ENCODE measurements at regions not wholly inside any gene's neighbourhood (a gene's known extent, or its start where the extent isn't known, plus 50 kb on each side); places are given as distances from the start of the nearest gene placed in this dataset.
"Not testable (repeated sequence)": the region's sequence is repeated elsewhere in the genome, so short reads cannot be mapped to it uniquely, and the experiment has no call there.

DNA sequence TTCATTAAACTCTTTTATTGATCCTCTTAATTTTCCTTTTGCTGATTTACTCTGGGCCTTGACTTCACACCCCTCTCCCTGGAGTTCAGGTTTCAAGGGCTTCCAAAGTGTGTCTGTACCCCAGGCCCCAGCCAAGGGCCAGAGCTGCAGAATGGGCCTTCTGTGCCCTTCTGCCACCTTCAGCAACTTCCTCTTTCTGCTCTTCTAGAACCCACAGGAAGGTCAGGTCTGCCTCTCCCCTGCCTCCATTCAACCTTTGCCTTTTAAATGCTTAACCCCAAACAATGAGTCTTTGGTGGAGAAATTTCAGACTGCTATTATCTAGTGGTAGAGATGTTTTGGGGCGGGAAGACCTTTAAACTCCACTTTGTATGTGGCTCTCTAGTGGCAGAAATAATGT lies 63.1 kb downstream of the TSN start:
- DNase-seq (ENCODE audit: low spot score): peak; percentile 11

DNA sequence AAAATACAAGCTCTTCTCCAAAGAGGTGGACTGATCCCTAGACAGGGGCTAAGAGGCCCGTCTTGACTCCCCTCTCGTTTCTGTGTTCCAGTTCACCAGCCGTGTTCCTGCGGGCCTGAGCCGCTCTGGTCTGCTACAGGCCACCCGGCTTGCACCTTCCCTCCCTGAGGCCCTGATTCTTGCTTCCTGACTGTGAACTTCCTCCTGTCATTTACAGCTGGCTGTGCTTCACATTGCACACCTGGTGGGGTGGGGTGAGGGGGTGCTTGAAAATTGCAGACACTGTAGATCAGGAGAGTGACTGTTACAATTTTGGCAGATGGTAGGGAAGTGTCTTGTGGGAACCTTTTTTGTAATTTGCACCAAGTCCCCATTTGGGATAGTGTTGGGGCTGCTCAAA lies 64.4 kb downstream of the TSN start:
- DNase-seq (ENCODE audit: low spot score): peak; percentile 23

DNA sequence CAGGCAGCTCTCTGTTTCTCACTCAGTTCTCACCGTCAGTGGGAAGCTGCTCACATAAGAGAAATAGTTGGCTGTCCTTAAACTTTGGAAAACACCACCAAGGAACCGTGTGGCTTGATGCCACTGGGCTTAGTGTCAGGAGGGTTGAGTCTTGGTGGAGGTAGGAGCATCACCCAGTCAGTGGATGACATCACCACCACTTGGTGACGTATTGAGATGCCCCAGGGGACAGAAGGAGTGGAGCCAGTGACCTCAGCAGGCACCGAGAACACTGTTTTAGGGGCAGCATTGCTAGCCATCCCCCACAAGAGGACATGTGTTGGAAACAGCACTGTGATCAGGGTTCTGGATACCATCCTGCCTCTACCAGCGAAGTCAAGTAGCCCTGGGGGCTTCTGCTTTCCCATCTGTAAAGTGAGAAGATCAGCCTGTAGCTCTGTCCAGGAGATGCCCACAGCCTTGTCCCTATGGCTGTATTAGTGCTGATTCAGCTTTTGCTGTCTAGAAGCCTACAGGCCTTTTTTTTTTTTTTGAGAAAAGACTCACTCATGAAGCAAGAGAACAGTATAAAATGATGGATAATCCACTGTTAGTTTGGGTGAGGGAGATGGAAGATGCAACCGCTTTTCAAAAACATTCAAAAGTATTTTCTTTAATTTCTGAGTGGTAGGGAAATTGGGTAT lies 66.2 kb downstream of the TSN start:
- no peak for DNase-seq (ENCODE audit: low spot score)

DNA sequence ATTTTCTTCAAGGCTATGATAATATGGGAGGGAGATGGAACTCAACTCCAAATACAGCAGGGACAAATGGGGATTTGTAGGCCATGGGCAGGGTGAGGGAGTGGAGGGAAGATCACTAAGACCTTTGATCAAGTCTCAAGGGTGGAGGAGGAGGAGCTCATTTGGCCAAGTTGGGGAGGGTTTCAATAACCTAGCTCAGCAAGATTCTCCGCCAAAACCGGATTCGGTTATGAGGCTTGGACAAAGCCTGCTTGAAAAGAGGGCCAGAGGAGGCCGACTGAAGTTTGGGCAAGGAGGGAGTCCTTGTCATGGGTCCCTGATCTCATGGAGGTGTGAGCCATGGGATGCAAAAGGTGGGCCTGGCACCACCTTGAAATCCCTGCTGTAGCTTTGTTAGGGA lies 68.8 kb downstream of the TSN start:
- DNase-seq (ENCODE audit: low spot score): no peak

DNA sequence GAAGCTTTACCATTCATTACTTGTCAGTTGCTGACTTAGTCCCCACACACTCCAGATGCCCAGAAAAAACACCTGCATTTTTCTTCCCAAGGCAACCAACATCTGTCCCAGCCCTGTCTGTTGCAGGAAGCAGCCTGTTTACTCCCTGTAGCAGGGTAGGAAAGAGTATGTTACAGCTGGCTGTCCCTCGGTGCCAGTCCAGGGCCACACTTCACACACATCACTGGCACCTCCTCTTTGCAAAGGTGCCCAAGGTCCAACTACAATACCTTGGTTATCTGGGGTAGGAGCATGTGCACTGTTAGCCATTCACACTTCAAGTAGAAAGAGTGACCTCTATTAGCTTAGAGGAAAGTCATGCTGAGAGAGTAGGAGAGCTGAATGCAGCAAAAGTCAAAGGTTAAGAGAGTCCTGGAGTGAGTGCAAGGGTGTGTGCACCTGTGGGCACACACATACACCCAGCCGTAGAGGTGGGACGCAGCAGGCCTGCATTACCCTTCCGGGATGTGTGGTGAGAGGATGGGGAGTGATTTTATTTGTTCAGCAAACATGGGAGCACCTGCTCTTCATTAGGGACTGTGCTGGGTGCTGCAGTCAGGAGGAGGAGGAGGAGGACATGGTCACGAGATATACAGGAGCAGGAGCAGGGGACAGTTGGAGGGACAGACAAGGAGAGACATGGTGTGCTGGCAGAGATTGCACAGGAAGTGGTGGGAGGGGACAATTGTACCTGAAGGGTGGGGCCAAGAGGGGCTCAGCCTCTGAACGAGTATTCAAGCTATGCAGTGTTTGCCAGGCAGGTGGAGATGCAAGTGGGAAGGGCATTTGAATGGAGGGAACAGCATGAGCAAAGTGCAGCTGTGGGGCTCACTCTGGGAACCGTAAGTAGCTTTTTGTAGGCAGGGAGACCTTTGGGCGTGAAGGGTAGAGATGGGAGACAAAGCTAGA lies 69.8 kb downstream of the TSN start:
- no peak for DNase-seq (ENCODE audit: low spot score)

DNA sequence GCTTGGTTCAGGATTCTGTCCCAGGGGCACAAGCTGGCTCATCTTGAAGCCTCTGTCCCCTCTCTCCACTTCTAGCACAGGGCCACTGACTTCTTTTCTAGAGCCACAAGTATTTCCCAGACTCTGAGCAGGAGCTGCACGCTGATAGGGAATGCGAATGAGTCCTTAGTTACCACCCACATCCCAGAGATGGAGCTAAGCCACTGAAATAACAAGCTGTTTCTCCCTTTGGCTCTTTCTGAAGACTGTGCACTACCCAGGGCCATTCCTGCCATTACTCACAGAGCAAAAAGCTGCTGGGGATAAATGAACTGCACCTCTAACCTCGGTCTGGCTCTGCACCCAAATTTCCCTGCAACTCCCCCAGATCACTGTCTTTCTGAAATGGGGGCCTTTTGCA lies 70.6 kb downstream of the TSN start:
- DNase-seq (ENCODE audit: low spot score): no peak

DNA sequence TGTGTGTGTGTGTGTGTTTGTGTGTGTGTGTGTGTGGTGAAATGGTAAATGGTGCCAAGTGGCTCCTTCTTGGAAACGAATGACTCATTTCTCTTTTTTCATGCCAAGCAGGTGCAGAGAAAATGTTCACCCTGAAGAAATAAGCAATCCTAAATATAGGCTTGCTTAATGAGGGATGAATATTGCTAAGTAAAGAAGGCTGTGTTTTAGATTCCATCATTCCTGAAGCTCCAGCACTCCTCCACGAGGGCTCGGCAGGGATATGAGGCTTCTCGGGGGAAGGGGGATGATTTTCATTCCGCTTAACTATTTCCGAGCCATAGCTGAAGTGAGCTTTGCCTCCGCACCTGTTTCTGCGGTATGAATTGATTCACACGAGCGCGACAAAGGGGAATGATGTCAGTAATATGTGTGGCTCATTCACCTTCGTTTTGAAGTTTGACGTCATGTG lies 72.9 kb downstream of the TSN start:
- DNase-seq (ENCODE audit: low spot score): no peak

DNA sequence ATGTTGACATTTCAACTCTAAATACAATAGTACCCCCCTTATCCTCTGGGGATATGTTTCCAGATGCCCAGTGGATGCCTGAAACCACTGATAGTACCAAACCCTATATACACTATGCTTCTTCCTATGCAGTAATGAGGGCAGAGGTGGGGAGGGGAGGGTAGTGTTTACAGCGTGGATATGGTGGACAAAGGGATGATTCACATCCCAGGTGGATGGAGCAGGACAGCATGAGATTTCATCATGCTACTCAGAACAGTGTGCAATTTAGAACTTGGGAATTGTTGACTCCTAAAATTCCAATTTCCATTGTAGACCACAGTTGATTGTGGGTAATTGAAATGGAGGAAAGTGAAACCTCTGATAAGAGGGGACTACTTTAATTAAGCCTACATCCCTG lies 75.4 kb downstream of the TSN start:
- no peak for DNase-seq (ENCODE audit: low spot score)

DNA sequence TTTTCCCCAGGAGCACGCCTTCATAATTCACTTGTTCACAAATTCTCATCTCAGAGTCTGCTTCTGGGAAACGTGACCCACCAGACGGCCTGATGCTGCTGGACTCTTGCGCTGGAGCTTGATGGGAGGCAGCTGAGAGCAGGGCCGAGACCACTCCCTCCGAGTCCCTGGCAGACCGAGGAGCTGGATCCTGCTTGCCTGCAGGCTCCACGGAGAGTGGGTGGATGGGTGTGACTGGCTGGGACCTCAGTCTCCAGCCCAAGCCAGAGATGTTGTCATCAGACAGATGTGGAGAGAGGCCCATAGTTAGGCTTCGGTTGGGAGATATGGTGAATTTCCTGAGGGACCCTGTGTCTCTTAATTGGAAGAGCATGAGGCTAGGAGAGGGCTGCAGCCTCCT lies 76.4 kb downstream of the TSN start:
- no peak for DNase-seq (ENCODE audit: low spot score)

DNA sequence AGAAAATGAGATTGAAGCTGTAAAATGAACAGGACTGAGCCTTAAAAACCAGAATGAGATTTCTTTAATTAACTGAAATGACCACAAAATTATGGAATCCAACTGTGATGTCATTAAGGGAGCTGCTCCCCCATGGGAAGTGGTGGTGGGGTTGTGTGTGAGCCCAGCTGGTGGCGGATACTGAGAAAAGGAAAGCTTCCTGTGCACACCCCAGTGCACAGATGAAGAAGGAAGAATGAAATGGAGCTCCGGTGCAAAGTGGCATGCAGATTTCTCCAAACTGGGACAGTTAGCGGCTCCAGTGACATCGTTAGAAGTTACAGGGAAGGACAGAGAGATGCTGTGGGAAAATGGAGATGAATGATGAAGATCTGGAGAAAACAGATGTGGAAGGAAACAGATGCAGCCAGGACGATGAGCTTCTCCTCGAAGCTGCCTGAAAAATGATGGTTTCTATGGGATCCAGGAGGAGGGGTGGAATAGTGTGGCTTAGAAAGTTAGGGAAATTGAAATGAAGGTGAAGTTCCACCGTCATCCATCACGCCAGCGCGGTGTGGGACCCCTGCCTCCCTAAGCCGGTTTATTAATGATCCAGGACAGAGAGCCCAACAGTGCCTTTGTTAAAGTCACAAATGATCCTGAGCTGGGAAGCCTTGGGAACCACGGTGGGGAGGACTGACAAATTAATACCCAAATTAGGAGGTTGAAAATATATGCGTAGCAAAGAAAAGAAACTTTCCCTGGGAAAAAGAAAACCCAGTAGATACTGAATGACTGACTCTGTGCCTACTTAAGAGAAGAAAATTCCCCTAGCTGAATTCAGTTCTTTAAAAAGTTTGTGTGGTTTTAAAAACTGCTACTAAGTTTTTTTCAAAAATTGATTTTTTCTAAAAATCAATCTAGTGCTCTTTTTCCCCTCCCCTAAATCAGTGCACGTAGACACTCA lies 77.2 kb downstream of the TSN start:
- DNase-seq (ENCODE audit: low spot score): no peak

DNA sequence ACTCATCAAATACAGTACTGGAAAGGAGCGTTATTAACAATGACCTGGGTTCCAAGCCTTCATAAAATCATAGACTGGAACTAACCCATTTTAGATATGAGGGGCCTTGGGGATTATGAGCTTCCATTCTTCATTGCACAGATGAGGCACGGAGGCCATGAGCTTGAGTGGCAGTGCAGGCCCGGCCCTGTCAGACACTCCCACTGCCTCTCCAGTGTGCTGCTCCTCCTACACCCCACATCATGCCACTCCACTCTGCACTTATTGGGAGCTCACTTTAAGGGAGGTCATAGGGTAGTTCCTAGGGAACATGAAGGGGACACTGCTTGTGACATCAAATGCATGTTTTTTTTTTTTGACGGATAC lies 77.9 kb downstream of the TSN start:
- no peak for DNase-seq (ENCODE audit: low spot score)

DNA sequence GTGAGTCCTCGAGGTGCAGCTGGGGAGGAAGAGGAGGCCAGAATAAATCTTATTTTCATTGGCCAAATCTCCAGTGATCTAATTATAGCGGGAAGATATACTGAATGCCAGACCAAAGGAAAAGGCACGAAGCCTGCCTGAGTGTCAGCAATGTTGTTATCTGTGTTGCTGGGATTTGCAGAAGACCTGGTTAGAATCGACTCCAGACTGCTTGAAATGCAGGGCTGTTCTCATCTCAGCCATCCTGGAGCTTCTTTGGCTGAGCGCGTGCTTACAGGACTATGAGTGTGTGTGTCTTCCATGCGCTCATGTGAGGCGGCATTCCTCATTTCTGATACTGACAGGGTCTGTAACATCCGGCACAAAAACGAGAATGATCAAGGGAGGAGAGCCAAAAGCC lies 81.2 kb downstream of the TSN start:
- no peak for DNase-seq (ENCODE audit: low spot score)

DNA sequence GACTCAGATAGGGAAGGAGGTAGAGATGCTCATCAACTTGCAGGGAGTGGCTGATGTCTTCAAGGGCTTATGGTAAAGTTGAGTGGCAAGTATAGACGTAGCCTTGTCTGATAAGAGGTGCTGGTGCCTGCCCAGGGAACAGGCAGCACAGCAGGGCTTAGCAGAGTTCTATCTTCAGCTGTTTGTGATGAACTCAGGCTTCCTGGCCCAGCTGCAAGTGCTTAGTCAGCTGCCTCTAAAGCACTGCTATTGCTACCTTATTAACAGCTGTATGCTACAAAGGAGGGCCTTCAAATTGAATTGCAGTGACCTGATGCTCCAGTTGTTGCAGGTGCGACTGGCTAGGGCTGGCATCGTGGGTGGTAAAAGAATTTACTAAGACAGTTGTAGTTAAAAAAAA lies 82.1 kb downstream of the TSN start:
- no peak for DNase-seq (ENCODE audit: low spot score)

DNA sequence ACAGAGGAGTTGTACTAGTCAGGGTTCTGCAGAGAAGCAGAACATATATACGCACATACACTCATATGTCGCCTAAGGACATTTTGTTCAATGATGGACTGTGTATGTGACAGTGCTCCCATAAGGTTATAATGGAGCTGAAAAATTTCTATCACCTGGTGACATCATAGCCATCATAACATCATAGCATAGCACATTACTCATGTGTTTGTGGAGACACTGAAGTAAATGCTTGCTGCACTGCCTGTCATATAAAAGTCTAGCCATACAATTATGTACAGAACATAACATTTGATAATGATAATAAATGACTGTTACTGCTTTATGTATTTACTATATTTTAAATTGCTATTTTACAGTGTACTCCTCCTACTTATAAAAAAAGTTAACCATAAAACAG lies 83.1 kb downstream of the TSN start:
- no peak for DNase-seq (ENCODE audit: low spot score)

DNA sequence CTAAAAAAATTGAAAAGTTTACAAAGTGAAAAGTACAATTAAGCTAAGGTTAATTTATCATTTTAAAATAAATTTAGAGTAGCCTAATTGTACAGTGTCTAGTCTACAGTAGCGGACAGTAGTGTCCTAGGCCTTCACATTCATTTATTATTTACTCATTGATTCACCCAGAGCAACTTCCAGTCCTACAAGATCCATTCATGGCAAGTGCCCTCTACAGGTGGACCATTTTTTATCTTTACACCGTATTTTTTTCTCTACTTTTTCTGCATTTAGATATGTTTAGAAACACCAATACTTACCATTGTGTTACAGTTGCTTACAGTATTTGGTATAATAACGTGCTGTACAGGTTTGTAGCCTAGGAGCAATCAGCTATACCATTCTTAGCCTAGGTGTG lies 84.1 kb downstream of the TSN start:
- DNase-seq (ENCODE audit: low spot score): peak; percentile 20

DNA sequence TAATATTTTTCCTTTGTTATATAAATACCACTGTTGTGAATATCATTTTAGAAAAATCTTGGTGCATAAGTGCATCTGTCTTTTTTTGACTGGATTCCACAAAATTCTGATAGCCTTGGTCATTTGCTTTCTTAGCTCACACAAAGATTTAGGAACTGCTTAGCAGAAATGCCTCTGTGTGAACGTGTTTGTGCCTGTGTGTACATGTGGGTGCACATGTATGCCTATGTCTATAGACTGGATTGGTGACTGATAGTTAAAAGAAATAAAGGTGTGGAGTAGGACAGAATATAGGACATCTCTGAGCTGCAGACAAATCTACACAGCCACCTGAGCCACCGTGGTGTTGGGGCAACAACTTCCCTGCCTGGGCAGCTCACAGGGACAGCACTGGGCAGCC lies 93.8 kb downstream of the TSN start:
- DNase-seq (ENCODE audit: low spot score): no peak

DNA sequence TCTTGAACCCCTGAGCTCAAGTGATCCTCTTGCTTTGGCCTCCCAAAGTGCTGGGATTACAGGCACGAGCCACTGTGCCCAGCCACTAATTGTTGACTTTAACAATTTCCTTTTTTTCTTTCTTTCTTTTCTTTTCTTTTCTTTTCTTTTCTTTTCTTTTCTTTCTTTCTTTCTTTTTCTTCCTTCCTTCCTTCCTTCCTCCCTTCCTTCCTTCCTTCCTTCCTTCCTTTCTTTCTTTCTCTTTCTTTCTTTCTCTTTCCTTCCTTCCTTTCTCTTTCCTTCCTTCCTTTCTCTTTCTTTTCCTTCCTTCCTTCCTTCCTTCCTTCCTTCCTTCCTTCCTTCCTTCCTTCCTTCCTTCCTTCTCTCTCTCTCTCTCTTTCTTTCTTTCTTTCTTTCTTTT lies 97.7 kb downstream of the TSN start:
- not testable (repeated sequence) for DNase-seq (ENCODE audit: low spot score)

DNA sequence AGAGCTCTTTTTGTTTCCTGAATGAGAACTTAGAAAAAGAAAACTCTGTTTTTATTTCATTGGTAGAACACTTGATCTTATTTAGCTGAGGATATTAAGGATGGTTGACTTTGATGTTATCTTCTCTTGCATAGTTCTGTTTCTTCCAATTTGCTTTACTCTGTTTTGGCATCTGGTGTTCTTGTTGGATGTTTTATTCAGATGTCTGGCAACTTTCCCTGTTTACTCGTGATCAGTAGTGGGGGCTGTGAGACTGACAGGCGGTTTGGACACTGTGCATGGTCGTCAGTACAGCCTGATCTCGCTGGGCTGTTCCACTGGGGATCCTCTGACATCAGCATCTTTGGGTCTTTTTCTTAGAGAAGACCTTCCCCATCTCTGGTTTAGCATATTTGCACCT lies 100.1 kb downstream of the TSN start:
- no peak for DNase-seq (ENCODE audit: low spot score)

DNA sequence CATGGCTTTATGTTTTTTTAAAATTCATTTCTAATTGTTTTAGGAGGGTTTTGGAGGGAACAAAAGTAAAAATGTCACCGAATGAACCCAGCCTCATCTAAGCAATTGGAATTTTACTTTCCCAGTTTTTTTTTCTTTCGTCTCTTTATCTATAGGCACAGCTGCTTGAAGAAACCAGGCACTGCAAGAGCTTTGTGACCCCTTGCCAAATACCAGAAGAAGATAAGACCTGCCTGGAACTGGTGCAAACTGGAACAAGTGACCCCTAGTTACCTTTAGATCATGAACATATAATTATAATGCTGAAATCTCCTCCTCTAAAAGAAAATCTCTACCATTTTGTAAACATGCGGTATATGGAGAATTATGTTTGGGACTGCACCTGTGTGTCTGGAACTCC lies 100.9 kb downstream of the TSN start:
- DNase-seq (ENCODE audit: low spot score): no peak

DNA sequence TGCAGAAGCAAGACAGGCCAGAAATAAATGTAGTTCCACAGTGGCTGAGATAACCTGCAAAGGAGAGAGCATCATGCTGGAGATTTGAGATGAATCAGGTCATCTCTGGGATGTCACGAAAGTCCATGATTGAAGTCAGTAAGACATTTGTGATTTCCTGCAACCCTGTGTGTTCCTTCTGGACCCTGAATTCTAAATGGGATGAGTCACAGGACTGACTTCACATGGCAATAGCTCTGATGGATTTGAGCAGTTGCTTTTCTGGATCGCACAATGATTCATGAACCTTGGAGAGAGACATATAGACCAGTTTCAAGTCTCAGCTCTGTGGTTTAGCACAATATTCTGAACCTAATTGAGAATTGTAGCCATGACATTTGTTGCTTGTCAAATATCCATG lies 102.9 kb downstream of the TSN start:
- DNase-seq (ENCODE audit: low spot score): no peak

DNA sequence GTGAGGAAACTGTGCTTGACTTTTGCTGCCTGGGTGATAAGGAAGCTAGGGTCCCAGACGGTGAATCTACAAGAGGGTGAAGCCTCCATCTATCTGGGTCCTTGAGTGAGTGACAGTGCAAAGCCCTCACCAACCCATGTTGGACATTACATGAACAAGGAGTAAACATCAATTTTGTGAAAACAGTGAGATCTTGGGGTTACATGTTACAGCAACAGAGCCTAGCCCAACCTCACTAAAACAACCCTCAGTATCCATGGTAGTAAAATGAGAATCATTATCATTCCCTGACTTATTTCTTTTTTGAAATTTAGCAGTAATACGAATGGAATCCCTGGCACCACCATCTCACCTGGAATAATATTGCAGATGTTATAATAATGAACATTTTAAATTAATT lies 103.4 kb downstream of the TSN start:
- no peak for DNase-seq (ENCODE audit: low spot score)

DNA sequence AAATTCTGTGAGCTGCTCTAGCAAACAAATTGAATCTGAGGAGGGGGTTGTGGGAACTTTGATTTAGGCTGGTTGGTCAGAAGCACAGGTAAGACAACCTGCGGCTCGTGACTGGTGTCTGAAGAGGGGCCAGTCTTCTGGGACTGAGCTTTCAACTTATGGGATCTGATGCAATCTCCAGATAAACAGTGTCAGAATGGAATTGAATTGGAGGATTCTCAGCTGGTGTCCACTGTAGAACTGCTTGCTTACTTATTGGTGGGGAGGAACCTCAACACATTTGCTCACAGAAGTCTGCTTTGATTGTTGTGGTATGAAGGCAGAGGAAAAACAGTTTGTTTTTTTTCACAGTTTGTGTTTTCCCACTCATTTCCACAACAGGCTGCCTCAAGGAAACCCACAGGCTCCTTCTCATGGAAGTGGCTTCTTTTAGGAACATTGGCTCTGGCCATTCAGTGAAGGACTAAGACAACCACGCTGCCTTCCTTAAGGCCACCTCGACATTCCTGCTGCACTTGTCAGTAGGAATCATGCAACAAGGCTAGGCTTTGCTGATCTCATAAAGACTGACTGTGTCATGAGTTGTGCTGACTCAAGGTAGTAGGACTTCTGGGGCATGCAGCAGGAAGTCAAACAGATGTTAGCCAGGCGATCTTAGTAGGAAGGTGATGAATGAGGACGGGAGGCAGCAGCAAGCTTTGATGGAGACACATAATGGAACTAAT lies 104.7 kb downstream of the TSN start:
- no peak for DNase-seq (ENCODE audit: low spot score)

All from NAMALWA (cell line).